ENCODE measurements at regions not wholly inside any gene's neighbourhood (a gene's known extent, or its start where the extent isn't known, plus 50 kb on each side); places are given as distances from the start of the nearest gene placed in this dataset.

DNA sequence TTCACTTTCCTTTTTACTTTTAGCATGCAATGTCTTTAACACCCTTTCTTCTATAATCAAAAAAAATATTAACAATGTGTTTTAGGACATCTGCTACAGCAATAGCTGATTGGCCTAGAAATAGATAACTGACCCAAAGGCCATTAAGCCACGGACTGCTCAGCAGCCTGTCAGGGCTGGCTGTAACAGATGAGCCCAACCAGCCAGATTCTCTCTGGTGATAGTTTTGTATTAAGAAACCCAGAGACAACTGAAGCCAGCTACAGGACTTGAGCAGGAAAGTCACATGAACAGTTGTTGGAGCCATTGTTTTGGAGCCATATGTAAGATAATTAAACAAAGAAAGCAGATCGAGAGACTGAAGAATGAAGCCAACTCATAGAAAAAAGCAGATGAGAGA lies 80.3 kb downstream of the DDIT4L start:
- ChIA-PET CTCF (interaction anchor here (1.0 kb wide), 1 partner anchor 13 kb away, joined by 4 read pairs; no protein-coding TSS in a partner anchor), POLR2A (no interaction called here)
- DNase-seq (ENCODE audit: low read depth) = no peak
- no peak overlapping the region for H3K4me3 ChIP-seq (ENCODE audit: low read depth, low read length)
- H3K27me3 ChIP-seq (ENCODE audit: control insufficient read depth, insufficient read depth, low read length) = no peaks in the 10 kb centered on the region
- no peaks in the 10 kb centered on the region for H3K36me3 ChIP-seq (ENCODE audit: control insufficient read depth, insufficient read depth, low read length)
- TF ChIP-seq, protein P1, sequence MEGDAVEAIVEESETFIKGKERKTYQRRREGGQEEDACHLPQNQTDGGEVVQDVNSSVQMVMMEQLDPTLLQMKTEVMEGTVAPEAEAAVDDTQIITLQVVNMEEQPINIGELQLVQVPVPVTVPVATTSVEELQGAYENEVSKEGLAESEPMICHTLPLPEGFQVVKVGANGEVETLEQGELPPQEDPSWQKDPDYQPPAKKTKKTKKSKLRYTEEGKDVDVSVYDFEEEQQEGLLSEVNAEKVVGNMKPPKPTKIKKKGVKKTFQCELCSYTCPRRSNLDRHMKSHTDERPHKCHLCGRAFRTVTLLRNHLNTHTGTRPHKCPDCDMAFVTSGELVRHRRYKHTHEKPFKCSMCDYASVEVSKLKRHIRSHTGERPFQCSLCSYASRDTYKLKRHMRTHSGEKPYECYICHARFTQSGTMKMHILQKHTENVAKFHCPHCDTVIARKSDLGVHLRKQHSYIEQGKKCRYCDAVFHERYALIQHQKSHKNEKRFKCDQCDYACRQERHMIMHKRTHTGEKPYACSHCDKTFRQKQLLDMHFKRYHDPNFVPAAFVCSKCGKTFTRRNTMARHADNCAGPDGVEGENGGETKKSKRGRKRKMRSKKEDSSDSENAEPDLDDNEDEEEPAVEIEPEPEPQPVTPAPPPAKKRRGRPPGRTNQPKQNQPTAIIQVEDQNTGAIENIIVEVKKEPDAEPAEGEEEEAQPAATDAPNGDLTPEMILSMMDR (IDR thresholded peaks at IDR 0.05; ENCODE audit: insufficient read depth, low read depth, low read length) = no peak

DNA sequence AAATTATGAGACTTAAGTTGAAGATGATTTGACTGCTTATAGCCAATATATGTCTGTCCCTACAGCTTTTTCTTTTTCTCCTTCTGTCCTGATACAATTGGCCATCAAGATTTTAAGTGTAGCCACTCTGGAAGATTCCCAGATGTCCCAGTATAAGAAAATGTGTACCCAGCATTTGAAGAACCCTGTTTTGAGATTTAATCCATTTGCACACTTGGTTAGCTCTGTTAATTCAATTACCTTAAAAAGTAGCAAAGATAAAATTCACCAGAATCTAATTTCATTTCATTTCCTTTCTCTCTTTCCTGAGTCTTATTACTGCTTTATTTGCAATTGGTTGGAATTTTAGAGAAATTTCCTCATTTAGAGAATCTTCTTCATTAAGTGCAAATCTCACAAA lies 81.4 kb downstream of the DDIT4L start:
- Histone ChIP-seq H3K4me3 (ENCODE audit: low read depth, low read length) (no peak overlapping the region), H3K27me3 (ENCODE audit: control insufficient read depth, insufficient read depth, low read length) (no peaks in the 10 kb centered on the region), H3K36me3 (ENCODE audit: control insufficient read depth, insufficient read depth, low read length) (no peaks in the 10 kb centered on the region)
- DNase-seq (ENCODE audit: low read depth) = no peak
- TF ChIP-seq, protein P1 (IDR thresholded peaks at IDR 0.05; ENCODE audit: insufficient read depth, low read depth, low read length) = no peak
- POLR2A ChIA-PET = no interaction called here
- CTCF ChIA-PET = interaction anchor here (2.2 kb wide), 1 partner anchor 16 kb away, joined by 6 read pairs; no protein-coding TSS in a partner anchor

DNA sequence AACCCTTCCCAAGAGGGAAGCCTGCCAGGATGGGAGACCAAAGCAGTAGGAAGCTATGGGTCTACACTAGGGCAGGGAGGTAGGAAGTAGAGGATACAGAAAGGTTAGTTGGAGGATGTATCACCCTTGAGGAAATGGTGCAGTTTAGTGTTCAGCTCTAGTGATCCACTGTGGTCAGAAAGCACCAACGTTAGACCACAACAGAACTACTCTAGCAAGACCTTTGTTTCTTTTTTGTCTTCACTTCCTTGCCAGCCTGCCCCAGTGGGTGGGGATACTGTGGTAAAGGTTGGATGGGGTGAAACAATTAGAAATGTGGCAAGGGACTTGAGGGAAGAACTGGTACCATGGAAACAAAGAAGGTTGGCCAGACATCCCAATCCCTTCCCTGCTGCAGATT lies 83.3 kb downstream of the DDIT4L start:
- Histone ChIP-seq H3K4me3 (ENCODE audit: low read depth, low read length) (no peak overlapping the region), H3K27me3 (ENCODE audit: control insufficient read depth, insufficient read depth, low read length) (no peaks in the 10 kb centered on the region), H3K36me3 (ENCODE audit: control insufficient read depth, insufficient read depth, low read length) (no peaks in the 10 kb centered on the region)
- ChIA-PET POLR2A (no interaction called here), CTCF (interaction anchor here (1.0 to 4.1 kb wide), 3 partner anchors 9 to 14 kb away, joined by 4 to 27 read pairs (median 4); no protein-coding TSS in a partner anchor)
- no peak for DNase-seq (ENCODE audit: low read depth)
- TF ChIP-seq, protein P1 (IDR thresholded peaks at IDR 0.05; ENCODE audit: insufficient read depth, low read depth, low read length) = no peak

DNA sequence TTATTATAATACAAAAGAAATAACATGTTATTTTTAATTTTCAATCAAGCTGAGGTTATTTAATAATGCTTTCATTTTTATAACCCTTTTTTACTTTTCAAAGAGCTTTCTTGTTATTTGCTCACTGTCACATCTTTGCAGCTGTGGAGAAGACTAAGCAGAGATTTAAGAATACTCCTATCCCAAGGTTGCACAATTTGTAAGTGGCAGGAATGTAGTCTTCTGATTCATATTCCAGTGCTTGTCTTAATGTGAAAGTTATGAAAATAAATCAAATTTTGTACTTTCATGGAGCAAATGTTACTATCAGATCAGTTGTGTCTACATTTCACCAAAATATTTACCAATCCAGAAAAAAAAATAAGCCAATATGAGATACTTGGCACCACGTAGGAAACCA lies 86.6 kb downstream of the DDIT4L start:
- Histone ChIP-seq H3K36me3 (ENCODE audit: control insufficient read depth, insufficient read depth, low read length) (no peaks in the 10 kb centered on the region), H3K27me3 (ENCODE audit: control insufficient read depth, insufficient read depth, low read length) (no peaks in the 10 kb centered on the region), H3K4me3 (ENCODE audit: low read depth, low read length) (no peak overlapping the region)
- CTCF ChIA-PET = interaction anchor here (1.3 to 4.1 kb wide), 3 partner anchors 8 to 12 kb away, joined by 3 to 27 read pairs (median 5); no protein-coding TSS in a partner anchor
- DNase-seq (ENCODE audit: low read depth) = no peak
- POLR2A ChIA-PET = interaction anchor here (0.6 kb wide), 1 partner anchor 1971 kb away, joined by 3 read pairs; no protein-coding TSS in a partner anchor
- TF ChIP-seq, protein P1 (IDR thresholded peaks at IDR 0.05; ENCODE audit: insufficient read depth, low read depth, low read length) = no peak

DNA sequence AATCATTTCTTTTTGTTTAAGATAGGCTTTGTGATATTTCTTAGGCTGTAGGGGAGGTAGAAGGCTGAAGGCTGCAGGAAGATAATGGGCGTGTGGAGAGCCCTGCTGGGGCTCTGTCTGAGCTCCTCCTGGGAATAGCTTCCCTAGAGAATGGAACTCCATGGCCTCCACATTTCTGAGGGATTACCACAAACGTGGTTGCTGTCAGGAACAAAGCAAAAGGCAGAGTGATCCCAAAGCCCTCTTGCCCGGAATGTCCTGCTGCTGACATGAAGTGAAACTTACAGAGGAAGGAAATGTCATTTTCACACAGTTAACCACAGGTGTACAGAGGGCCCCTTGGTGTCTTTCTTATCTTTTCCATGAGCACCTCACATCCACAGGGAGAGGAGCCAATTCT lies 89.3 kb downstream of the DDIT4L start:
- ChIA-PET POLR2A (no interaction called here), CTCF (no interaction called here)
- H3K36me3 ChIP-seq (ENCODE audit: control insufficient read depth, insufficient read depth, low read length) = no peaks in the 10 kb centered on the region
- H3K4me3 ChIP-seq (ENCODE audit: low read depth, low read length) = no peak overlapping the region
- no peak for DNase-seq (ENCODE audit: low read depth)
- H3K27me3 ChIP-seq (ENCODE audit: control insufficient read depth, insufficient read depth, low read length) = no peaks in the 10 kb centered on the region
- TF ChIP-seq, protein P1 (IDR thresholded peaks at IDR 0.05; ENCODE audit: insufficient read depth, low read depth, low read length) = no peak

All from BJ (cell line).